HG03469 (cell line): ENCODE measurements at regions not wholly inside any gene's neighbourhood (a gene's known extent, or its start where the extent isn't known, plus 50 kb on each side); places are given as distances from the start of the nearest gene placed in this dataset.
"Not testable (repeated sequence)": the region's sequence is repeated elsewhere in the genome, so short reads cannot be mapped to it uniquely, and the experiment has no call there.

ENCODE experiments used
- ATAC-seq: cut with Tn5 transposase; IDR thresholded peaks from one replicate; pipeline ENCODE4 v1.9.1; 2021; ENCODE audit warnings: mild to moderate bottlenecking, moderate library complexity, moderate number of reproducible peaks; ENCODE audit not compliant: unreplicated experiment

DNA sequence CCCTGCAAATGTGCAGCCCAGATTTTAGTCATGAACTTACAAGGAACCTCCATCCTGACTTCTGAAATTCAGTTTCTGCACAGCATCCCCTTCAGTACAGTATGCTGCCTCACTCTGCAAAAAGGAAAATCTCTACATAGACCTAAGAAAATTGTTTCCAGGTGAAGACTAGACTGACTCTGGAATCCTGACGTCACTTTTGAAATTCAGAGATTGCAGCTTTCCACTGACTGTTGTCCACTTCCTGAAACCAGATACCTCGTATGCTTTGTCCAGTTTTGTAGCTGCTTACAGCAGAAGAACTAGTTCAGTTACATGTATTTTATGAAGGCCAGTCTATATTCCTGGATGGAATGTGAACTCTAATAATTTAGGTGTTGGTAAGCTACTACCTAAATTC, 629.3 kb upstream of the ST8SIA4 start:
- ATAC-seq, result no peak

GRCh38 chr5:101531026-101531425, 627.9 kb upstream of the ST8SIA4 start:
- no peak for ATAC-seq

DNA sequence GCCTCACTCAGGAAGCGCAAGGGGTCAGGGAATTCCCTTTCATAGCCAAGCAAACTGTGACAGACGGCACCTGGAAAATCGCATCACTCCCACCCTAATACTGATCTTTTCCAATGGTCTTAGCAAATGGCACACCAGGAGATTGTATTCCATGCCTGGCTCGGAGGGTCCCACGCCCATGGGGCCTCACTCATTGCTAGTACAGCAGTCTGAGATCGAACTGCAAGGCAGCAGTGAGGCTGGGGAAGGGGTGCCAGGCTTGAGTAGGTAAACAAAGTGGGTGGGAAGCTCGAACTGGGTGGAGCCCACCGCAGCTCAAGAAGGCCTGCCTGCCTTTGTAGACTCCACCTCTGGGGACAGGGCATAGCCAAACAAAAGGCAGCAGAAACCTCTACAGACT, 626.0 kb upstream of the ST8SIA4 start:
- not testable (repeated sequence) for ATAC-seq

- ATAC-seq, result no peak
These were observed 617.3 kb upstream of the ST8SIA4 start for GRCh38 chr5:101520417-101520816.

DNA sequence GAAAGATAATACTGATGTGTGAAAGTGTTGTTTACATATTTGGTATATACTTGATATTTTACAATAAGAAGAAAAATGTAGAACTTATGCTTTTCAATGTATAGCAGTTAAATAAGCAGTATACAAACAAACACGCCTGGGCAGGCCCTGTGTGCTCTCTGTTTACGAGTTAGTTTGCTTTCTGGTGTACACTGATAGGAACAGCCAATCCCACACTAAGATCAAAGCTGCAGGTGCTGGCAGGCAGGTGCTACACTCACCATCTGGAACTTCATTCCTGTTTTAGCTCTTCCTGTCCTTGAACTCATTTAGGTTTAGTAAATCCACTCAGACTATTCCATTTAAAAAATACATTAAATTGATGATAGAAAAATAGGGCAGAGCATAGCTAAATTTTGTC, 614.7 kb upstream of the ST8SIA4 start:
- no peak for ATAC-seq

DNA sequence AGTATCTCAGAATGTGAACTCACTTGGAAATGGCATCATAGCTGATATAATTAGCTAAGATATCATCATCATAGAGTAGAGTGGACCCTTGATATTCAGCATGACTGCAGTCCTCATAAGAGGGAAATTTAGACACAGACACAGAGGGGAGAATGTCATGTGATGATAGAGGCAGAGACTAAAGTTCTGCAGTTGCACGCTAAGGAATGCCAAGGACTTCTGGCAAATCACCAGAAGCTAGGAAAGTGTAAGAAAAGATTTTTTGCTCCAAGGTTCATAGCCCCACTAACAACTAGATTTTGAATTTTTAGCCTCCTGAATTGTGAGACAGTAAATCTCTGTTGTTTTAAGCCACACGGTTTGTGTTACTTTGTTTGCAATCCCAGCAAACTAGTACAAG, 612.6 kb upstream of the ST8SIA4 start:
- ATAC-seq, result no peak

GRCh38 chr5:101505891-101506570, 602.9 kb upstream of the ST8SIA4 start:
- ATAC-seq, result no peak

DNA sequence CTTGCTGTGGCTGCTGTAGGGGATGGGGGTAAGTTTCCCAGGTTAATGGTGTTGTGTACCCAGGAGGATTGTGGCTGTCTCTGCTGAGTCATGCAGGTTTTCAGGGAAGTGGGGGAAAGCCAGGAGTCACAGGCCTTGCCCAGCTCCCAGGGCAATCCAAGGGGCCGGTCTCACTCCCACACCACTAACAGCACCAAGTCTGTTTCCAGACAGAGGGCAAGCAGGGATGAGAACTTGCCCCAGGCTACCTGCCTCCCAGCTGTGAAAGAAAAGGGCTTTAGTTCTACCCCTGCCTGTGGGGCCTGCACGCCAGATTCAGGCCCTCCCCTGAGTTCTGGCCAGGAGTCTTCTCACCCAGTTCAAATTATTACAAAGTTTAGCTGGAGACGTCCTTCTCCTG, 579.8 kb upstream of the ST8SIA4 start:
- ATAC-seq, result no peak

DNA sequence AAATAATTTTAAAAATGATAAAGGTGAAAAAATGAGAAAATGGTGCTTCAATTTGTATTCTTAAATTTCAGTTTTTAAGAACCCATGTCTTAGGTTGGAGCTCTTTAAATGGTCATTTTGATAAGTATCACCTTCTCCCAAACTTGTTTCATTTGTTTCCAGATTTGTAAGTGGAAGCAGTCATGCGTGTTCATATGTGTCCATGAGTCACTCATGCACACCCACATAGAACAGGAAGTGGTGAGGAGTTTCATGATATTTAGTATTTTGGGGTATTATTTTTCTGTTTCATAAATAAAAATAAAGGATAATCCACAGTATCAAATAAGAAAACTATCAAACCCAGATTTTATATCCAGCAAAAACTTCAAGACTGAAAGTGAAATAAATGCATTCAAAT, 570.4 kb upstream of the ST8SIA4 start:
- no peak for ATAC-seq

DNA sequence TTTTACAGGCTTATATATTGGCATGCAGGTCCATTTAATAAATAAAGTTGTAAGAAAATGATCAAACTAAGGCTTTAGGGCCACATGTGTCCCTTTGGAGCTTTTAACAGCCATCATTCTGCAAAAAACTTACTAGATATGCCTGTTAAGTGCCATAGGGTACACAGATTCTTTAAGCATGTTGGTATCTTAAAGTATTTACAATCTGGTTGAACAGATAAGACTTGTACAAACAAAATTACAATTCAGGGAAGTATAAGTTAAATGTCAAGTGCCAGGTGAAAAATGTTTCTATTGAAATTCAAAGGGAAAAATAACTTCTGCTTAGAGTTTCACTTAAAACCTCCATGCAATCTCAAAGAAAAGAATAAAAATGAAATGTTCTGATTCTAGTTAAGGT, 558.4 kb upstream of the ST8SIA4 start:
- ATAC-seq, result no peak

- no peak for ATAC-seq
These were observed 555.5 kb upstream of the ST8SIA4 start for GRCh38 chr5:101458587-101458986.

GRCh38 chr5:101455851-101456250, 552.8 kb upstream of the ST8SIA4 start:
- no peak for ATAC-seq

- no peak for ATAC-seq
These were observed 552.0 kb upstream of the ST8SIA4 start for GRCh38 chr5:101455048-101455447.

DNA sequence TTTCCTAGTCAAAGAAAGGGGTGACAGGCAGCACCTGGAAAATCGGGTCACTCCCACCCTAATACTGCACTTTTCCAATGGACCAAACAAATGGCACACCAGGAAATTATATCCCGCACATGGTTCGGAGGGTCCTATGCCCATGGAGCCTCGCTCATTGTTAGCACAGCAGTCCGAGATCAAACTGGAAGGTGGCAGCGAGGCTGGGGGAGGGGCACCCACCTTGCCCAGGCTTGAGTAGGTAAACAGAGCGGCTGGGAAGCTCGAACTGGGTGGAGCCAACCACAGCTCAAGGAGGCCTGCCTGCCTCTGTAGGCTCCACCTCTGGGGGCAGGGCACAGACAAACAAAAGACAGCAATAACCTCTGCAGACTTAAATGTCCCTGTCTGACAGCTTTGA, 539.2 kb upstream of the ST8SIA4 start:
- not testable (repeated sequence) for ATAC-seq

DNA sequence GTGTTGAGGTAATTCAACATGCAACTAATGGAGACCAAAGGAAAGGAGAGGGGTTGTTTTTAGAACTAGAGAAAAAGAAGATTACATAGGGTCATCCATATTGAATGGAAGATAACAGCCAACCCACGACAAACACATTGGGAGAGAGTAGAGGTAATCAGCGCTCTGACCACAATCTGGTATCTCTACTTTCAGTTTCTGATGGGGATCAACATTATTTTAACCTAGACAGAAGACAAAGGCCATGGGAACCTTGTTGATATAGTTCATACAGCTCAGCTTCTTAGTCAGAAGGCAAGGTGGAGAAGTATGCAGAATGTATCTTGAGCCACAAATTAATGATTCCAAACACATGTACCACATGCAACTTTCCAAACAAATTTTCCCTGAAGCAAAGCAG, 537.1 kb upstream of the ST8SIA4 start:
- ATAC-seq, result no peak

GRCh38 chr5:101437351-101437750, 534.3 kb upstream of the ST8SIA4 start:
- no peak for ATAC-seq

GRCh38 chr5:101435768-101436167, 532.7 kb upstream of the ST8SIA4 start:
- ATAC-seq, result no peak

DNA sequence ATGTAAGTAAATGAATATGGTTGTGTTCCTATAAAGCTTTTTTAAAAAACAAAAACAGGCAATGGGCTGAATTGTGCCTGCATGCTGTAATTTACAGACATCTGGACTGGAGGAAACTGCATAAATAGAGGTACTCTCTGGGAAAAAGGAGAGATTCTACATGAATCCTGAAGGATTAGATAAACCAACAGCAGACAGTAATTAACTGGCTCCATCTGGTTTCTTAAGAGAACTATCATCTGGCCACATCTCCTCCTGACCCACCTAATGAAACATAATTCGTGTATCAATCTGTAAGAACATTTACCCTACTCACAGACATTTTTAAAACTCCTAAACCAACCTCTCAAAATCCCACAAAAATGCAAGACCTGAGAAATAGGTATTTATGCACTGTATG, 528.1 kb upstream of the ST8SIA4 start:
- no peak for ATAC-seq

DNA sequence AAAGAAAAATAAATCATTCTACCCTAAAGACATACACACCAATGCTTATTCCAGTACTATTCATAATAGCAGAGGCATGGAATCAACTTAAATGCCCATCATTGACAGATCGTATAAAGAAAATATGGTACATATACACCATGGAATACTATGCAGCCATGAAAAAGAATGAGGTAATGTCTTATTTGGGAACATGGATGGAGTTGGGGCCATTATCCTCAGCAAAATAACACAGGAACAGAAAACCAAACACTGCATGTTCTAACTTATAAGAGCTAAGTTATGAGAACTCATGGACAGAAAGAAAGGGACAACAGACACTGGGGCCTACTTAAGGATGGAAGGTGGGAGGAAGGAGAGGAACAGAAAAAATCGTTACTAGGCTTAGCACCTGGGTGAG, 527.5 kb upstream of the ST8SIA4 start:
- no peak for ATAC-seq

DNA sequence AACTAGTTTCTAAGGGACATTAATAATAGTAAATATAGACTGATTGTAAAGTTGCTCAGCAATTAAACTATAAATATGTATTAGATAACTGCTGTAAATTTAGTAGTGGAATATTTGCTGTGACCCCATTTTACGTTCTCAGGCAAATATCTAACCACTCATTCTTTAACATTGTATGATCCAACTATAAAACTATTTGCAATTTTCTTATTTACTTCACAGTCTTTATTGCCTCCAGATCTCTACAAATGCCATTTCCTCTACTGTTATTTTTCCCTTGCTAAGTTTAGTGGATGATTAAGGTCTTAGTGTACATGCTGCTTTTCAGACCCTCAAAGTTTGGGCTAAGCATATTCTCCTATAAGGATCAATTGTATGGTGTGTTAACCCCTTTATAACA, 526.2 kb upstream of the ST8SIA4 start:
- ATAC-seq, result no peak

DNA sequence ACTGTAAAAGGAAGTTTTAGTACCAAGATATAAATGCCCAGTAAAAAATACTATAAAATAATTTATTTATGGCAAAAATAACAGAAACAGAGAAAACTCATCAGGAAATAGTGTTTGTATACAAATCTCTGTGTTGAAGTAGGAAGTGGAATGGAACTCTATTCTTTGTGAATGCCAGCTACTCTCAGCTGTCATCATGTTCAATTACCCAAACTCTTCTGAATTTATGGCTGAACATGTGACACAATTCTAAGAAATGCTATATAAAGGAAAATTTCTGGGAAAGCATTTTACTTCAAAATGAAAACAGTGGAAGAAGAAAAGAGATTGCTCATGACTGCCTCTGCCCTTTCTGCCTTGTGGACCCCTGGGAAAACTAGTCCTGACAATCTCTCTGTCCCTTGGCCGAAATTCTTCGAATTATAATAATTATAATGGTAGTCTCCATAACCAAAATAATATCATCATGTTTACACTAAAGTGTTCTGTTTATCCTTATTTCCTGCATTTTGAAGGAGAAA, 522.3 kb upstream of the ST8SIA4 start:
- no peak for ATAC-seq

GRCh38 chr5:101424530-101425175, 521.6 kb upstream of the ST8SIA4 start:
- ATAC-seq, result no peak

GRCh38 chr5:101418713-101419118, 515.6 kb upstream of the ST8SIA4 start:
- ATAC-seq, result no peak
